Inflammatory macrophage treated with lipopolysaccharide for 1 hour (primary cell): ENCODE measurements at regions not wholly inside any gene's neighbourhood (a gene's known extent, or its start where the extent isn't known, plus 50 kb on each side); places are given as distances from the start of the nearest gene placed in this dataset.

Experiments
- DNase-seq, 2 donors: peaks; one replicate each; pipeline ENCODE4 v3.0.0-alpha.2; 2020 to 2022

- DNase-seq = no peak
Observed at GRCh38 chr9:17017931-17018491, 116.8 kb upstream of the CNTLN start.

- no peak for DNase-seq
Observed at GRCh38 chr9:17013891-17014290, 120.9 kb upstream of the CNTLN start.

- DNase-seq = no peak
Observed at GRCh38 chr9:17013010-17013409, 121.8 kb upstream of the CNTLN start.

GRCh38 chr9:17011880-17012279 is 123.0 kb upstream of the CNTLN start:
- DNase-seq = no peak

- DNase-seq = no peak
Observed at GRCh38 chr9:17009071-17009470, 125.8 kb upstream of the CNTLN start.

- no peak for DNase-seq
Observed at GRCh38 chr9:17005056-17005823, 129.6 kb upstream of the CNTLN start.

GRCh38 chr9:17004500-17004899 is 130.3 kb upstream of the CNTLN start:
- DNase-seq = no peak

GRCh38 chr9:17003576-17004240 is 131.1 kb upstream of the CNTLN start:
- DNase-seq = no peak

GRCh38 chr9:16996901-16997491 is 126.5 kb upstream of the BNC2 start:
- no peak for DNase-seq

- DNase-seq = no peak
Observed at GRCh38 chr9:16992138-16992537, 121.7 kb upstream of the BNC2 start.

- DNase-seq = no peak
Observed at GRCh38 chr9:16987026-16987425, 116.6 kb upstream of the BNC2 start.

GRCh38 chr9:16986556-16986955 is 116.1 kb upstream of the BNC2 start:
- DNase-seq = no peak

- no peak for DNase-seq
Observed at GRCh38 chr9:16985559-16986348, 115.3 kb upstream of the BNC2 start.

GRCh38 chr9:16982780-16983310 is 112.4 kb upstream of the BNC2 start:
- no peak for DNase-seq

GRCh38 chr9:16976427-16976826 is 106.0 kb upstream of the BNC2 start:
- no peak for DNase-seq

- no peak for DNase-seq
Observed at GRCh38 chr9:16974436-16974835, 104.0 kb upstream of the BNC2 start.

- DNase-seq = no peak
Observed at GRCh38 chr9:16970321-16970720, 99.9 kb upstream of the BNC2 start.

- no peak for DNase-seq
Observed at GRCh38 chr9:16964228-16964627, 93.8 kb upstream of the BNC2 start.

- no peak for DNase-seq
Observed at GRCh38 chr9:16960084-16960483, 89.6 kb upstream of the BNC2 start.

GRCh38 chr9:16959391-16959790 is 88.9 kb upstream of the BNC2 start:
- DNase-seq = no peak

GRCh38 chr9:16954040-16954439 is 83.6 kb upstream of the BNC2 start:
- no peak for DNase-seq

- no peak for DNase-seq
Observed at GRCh38 chr9:16951502-16951901, 81.0 kb upstream of the BNC2 start.

- DNase-seq = no peak
Observed at GRCh38 chr9:16950051-16950450, 79.6 kb upstream of the BNC2 start.
